SK-N-SH treated with all-trans-retinoic acid at 6 μM for 48 hours (cell line): ENCODE measurements at regions not wholly inside any gene's neighbourhood (a gene's known extent, or its start where the extent isn't known, plus 50 kb on each side); places are given as distances from the start of the nearest gene placed in this dataset.

Experiments used
- ARNTL ChIP-seq: fragments of 450-650 bp; formaldehyde crosslinking; IDR thresholded peaks from 2 replicates; pipeline ENCODE4 v1.5.0; 2020; ENCODE audit warnings: low read depth, mild to moderate bottlenecking, moderate library complexity, borderline replicate concordance
- BACH2 ChIP-seq: fragments of 250-450 bp; sonication (Bioruptor Pico); IDR thresholded peaks from 2 replicates; pipeline ENCODE4 v1.9.0; 2021; ENCODE audit warnings: mild to moderate bottlenecking, borderline replicate concordance
- CREB5 ChIP-seq: fragments of 250-450 bp; sonication (Bioruptor Pico); IDR thresholded peaks from 2 replicates; pipeline ENCODE4 v1.5.1; 2020; ENCODE audit warnings: low read depth, mild to moderate bottlenecking, moderate library complexity
- CSDC2 ChIP-seq: fragments of 250-450 bp; sonication (Bioruptor Pico); IDR thresholded peaks from 2 replicates; pipeline ENCODE4 v1.5.0; 2020; ENCODE audit warnings: mild to moderate bottlenecking, moderate library complexity
- CSRNP3 ChIP-seq: fragments of 250-450 bp; sonication (Bioruptor Pico); IDR thresholded peaks from 2 replicates; pipeline ENCODE4 v1.5.1; 2021; ENCODE audit warnings: mild to moderate bottlenecking, moderate library complexity
- ISL1 ChIP-seq: fragments of 250-450 bp; sonication (Bioruptor Pico); IDR thresholded peaks from 2 replicates; pipeline ENCODE4 v2.1.2; 2022; ENCODE audit warnings: mild to moderate bottlenecking, moderate library complexity
- PATZ1 ChIP-seq: fragments of 250-450 bp; sonication (Bioruptor Pico); IDR thresholded peaks from 2 replicates; pipeline ENCODE4 v1.8.0; 2020; ENCODE audit warnings: mild to moderate bottlenecking, moderate library complexity, borderline replicate concordance
- POU6F1 ChIP-seq: fragments of 250-450 bp; sonication (Bioruptor Pico); IDR thresholded peaks from 2 replicates; pipeline ENCODE4 v1.8.0; 2021; ENCODE audit warnings: low read depth, mild to moderate bottlenecking, moderate library complexity, borderline replicate concordance
- RARB ChIP-seq: fragments of 250-450 bp; sonication (Bioruptor Pico); IDR thresholded peaks from 2 replicates; pipeline ENCODE4 v1.8.0; 2021; ENCODE audit warnings: mild to moderate bottlenecking, moderate library complexity
- TSHZ2 ChIP-seq: fragments of 250-450 bp; sonication (Bioruptor Pico); IDR thresholded peaks from 2 replicates; pipeline ENCODE4 v1.5.0; 2020; ENCODE audit warnings: mild to moderate bottlenecking, moderate library complexity
- ZFP3 ChIP-seq: fragments of 250-450 bp; sonication (Bioruptor Pico); IDR thresholded peaks from 2 replicates; pipeline ENCODE4 v1.5.0; 2020; ENCODE audit warnings: mild to moderate bottlenecking, moderate library complexity
- ZNF70 ChIP-seq: fragments of 450-650 bp; formaldehyde crosslinking; IDR thresholded peaks from 2 replicates; pipeline ENCODE4 v1.5.0; 2020; ENCODE audit warnings: mild to moderate bottlenecking, moderate library complexity
- ZNF8 ChIP-seq: fragments of 450-650 bp; formaldehyde crosslinking; IDR thresholded peaks from 2 replicates; pipeline ENCODE4 v1.5.0; 2020; ENCODE audit warnings: mild to moderate bottlenecking, moderate library complexity

GRCh38 chr16:26605626-26606271, 461.0 kb upstream of the C16orf82 start:
- TF ChIP-seq ZFP3 (CRISPR knock-in tag) (no peak), BACH2 (CRISPR knock-in tag) (no peak), ISL1 (no peak), RARB (CRISPR knock-in tag) (no peak), POU6F1 (CRISPR knock-in tag) (no peak), TSHZ2 (CRISPR knock-in tag) (no peak), CREB5 (no peak), PATZ1 (CRISPR knock-in tag) (no peak), CSDC2 (CRISPR knock-in tag) (no peak), ZNF70 (CRISPR knock-in tag) (no peak), ARNTL (CRISPR knock-in tag) (no peak), ZNF8 (no peak), CSRNP3 (CRISPR knock-in tag) (no peak)
